ENCODE measurements at regions not wholly inside any gene's neighbourhood (a gene's known extent, or its start where the extent isn't known, plus 50 kb on each side); places are given as distances from the start of the nearest gene placed in this dataset.

- TF ChIP-seq CTCF (conservative IDR thresholded peaks at IDR 0.05; ENCODE audit: low read depth, low read length) = no peak
- TF ChIP-seq EZH2 (IDR thresholded peaks at IDR 0.05; ENCODE audit: borderline replicate concordance, low read depth, low read length, poor library complexity, severe bottlenecking) = no peak
Measured at GRCh38 chr13:59521549-59521948, 642.2 kb downstream of the DIAPH3 start.

Data from A673 (cell line).